Activated CD4-positive, alpha-beta memory T cell treated with anti-CD3 and anti-CD28 coated beads for 36 hours (primary cell): ENCODE measurements at regions not wholly inside any gene's neighbourhood (a gene's known extent, or its start where the extent isn't known, plus 50 kb on each side); places are given as distances from the start of the nearest gene placed in this dataset.
A peak's percentile ranks its signal among the peaks of the same experiment; 100 is the strongest.

Experiments used
- CTCF ChIA-PET: fragments of 350-600 bp; sonication (Branson Sonifier 250); formaldehyde crosslinking; loops from one replicate; lab custom pipeline; 2021; ENCODE audit warnings: antibody characterized with exemption, inconsistent platforms; lab: Charles Lee
- POLR2A ChIA-PET: fragments of 350-600 bp; sonication (Branson Sonifier 250); formaldehyde crosslinking; loops from one replicate; lab custom pipeline; 2021; ENCODE audit warnings: antibody characterized with exemption; lab: Charles Lee
- DNase-seq: peaks from one replicate; pipeline ENCODE4 v3.0.0-alpha.2; 2020
- H3K27ac Mint-ChIP-seq: one replicate; pipeline ENCODE4 v1.8.0; 2021; ENCODE audit warnings: mixed read lengths
- H3K27me3 Mint-ChIP-seq: one replicate; pipeline ENCODE4 v1.8.0; 2021; ENCODE audit warnings: mixed read lengths
- H3K36me3 Mint-ChIP-seq: one replicate; pipeline ENCODE4 v1.8.0; 2021; ENCODE audit warnings: mixed read lengths
- H3K4me1 Mint-ChIP-seq: one replicate; pipeline ENCODE4 v1.8.0; 2021; ENCODE audit warnings: low read depth, mixed read lengths
- H3K4me3 Mint-ChIP-seq: one replicate; pipeline ENCODE4 v1.8.0; 2021; ENCODE audit warnings: mild to moderate bottlenecking, mixed read lengths
- H3K9me3 Mint-ChIP-seq: one replicate; pipeline ENCODE4 v1.8.0; 2021; ENCODE audit warnings: mixed read lengths
- intact Hi-C: fragments of 100-400 bp; cut with micrococcal nuclease; formaldehyde crosslinking; loops from one replicate; pipeline ENCODE4 v1.15.1; 2023

- no peaks in the 10 kb centered on the region for H3K36me3 Mint-ChIP-seq
- no peak for DNase-seq
- POLR2A ChIA-PET = no interaction called here
- peaks cover 2% of the 10 kb centered on the region for H3K9me3 Mint-ChIP-seq
- intact Hi-C loops = no loop called here
- H3K4me1 Mint-ChIP-seq = no peaks in the 10 kb centered on the region
- no peak overlapping the region for H3K4me3 Mint-ChIP-seq
- H3K27me3 Mint-ChIP-seq = peaks cover 19% of the 10 kb centered on the region
- CTCF ChIA-PET = no interaction called here
- no peak overlapping the region for H3K27ac Mint-ChIP-seq
These were observed 68.7 kb upstream of the CHST15 start for GRCh38 chr10:124162136-124162535.

- no peak overlapping the region for H3K4me3 Mint-ChIP-seq
- intact Hi-C loops = no loop called here
- DNase-seq = no peak
- peaks cover 18% of the 10 kb centered on the region for H3K27me3 Mint-ChIP-seq
- peaks cover 2% of the 10 kb centered on the region for H3K9me3 Mint-ChIP-seq
- H3K36me3 Mint-ChIP-seq = no peaks in the 10 kb centered on the region
- H3K27ac Mint-ChIP-seq = no peak overlapping the region
- ChIA-PET CTCF (no interaction called here), POLR2A (no interaction called here)
- H3K4me1 Mint-ChIP-seq = no peaks in the 10 kb centered on the region
These were observed 68.2 kb upstream of the CHST15 start for GRCh38 chr10:124161601-124162000.

GRCh38 chr10:124160943-124161582 lies 67.7 kb upstream of the CHST15 start:
- Mint-ChIP-seq H3K36me3 (no peaks in the 10 kb centered on the region), H3K4me3 (no peak overlapping the region), H3K4me1 (no peaks in the 10 kb centered on the region), H3K27ac (no peak overlapping the region), H3K27me3 (peaks cover 18% of the 10 kb centered on the region), H3K9me3 (peaks cover 2% of the 10 kb centered on the region)
- intact Hi-C loops = no loop called here
- DNase-seq = no peak
- POLR2A ChIA-PET = no interaction called here
- CTCF ChIA-PET = no interaction called here

- H3K36me3 Mint-ChIP-seq = no peaks in the 10 kb centered on the region
- intact Hi-C loops = no loop called here
- H3K4me3 Mint-ChIP-seq = no peak overlapping the region
- H3K9me3 Mint-ChIP-seq = peaks cover 2% of the 10 kb centered on the region
- H3K27me3 Mint-ChIP-seq = peaks cover 18% of the 10 kb centered on the region
- H3K27ac Mint-ChIP-seq = no peak overlapping the region
- DNase-seq = no peak
- H3K4me1 Mint-ChIP-seq = no peaks in the 10 kb centered on the region
- POLR2A ChIA-PET = no interaction called here
- CTCF ChIA-PET = no interaction called here
These were observed 66.8 kb upstream of the CHST15 start for GRCh38 chr10:124160176-124160575.

- Mint-ChIP-seq H3K27me3 (peaks cover 12% of the 10 kb centered on the region), H3K9me3 (peaks cover 2% of the 10 kb centered on the region), H3K36me3 (no peaks in the 10 kb centered on the region), H3K4me1 (no peaks in the 10 kb centered on the region), H3K27ac (no peak overlapping the region), H3K4me3 (no peak overlapping the region)
- DNase-seq = no peak
- ChIA-PET CTCF (no interaction called here), POLR2A (no interaction called here)
- intact Hi-C loops = loop anchor here (10.0 kb wide), 1 partner anchor 164 kb away; no protein-coding TSS in a partner anchor
These were observed 65.8 kb upstream of the CHST15 start for GRCh38 chr10:124159153-124159552.

DNA sequence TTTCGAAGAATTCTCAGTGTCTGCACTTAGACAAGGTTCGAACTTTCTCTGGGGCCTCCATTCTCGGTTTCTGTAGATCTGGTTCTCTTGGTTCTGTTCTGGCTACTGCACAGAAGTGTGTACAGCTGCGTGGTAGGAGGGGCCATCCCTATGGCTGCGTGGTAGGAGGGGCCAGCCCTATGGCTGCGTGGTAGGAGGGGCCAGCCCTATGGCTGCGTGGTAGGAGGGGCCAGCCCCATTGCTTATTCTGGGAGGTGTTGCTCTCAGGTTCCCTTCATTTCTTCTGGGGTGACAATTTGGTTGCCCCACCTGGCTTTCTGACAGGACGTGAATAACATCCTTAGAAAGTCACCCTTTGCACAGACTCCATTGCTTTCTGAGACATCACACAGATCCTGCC lies 65.2 kb upstream of the CHST15 start:
- intact Hi-C loops = loop anchor here (10.0 kb wide), 1 partner anchor 164 kb away; no protein-coding TSS in a partner anchor
- Mint-ChIP-seq H3K36me3 (no peaks in the 10 kb centered on the region), H3K27me3 (peaks cover 12% of the 10 kb centered on the region), H3K4me1 (no peaks in the 10 kb centered on the region), H3K9me3 (peaks cover 2% of the 10 kb centered on the region), H3K27ac (no peak overlapping the region), H3K4me3 (no peak overlapping the region)
- POLR2A ChIA-PET = no interaction called here
- DNase-seq = no peak
- CTCF ChIA-PET = no interaction called here

- POLR2A ChIA-PET = no interaction called here
- Mint-ChIP-seq H3K4me1 (no peaks in the 10 kb centered on the region), H3K36me3 (no peaks in the 10 kb centered on the region), H3K27me3 (peaks cover 12% of the 10 kb centered on the region), H3K9me3 (peaks cover 2% of the 10 kb centered on the region), H3K4me3 (no peak overlapping the region), H3K27ac (no peak overlapping the region)
- no peak for DNase-seq
- CTCF ChIA-PET = no interaction called here
- intact Hi-C loops = loop anchor here (10.0 kb wide), 1 partner anchor 162 kb away; no protein-coding TSS in a partner anchor
These were observed 63.9 kb upstream of the CHST15 start for GRCh38 chr10:124157271-124157681.

- POLR2A ChIA-PET = no interaction called here
- Mint-ChIP-seq H3K9me3 (peaks cover 2% of the 10 kb centered on the region), H3K27me3 (peaks cover 9% of the 10 kb centered on the region), H3K4me1 (no peaks in the 10 kb centered on the region), H3K36me3 (no peaks in the 10 kb centered on the region), H3K27ac (no peak overlapping the region), H3K4me3 (no peak overlapping the region)
- CTCF ChIA-PET = interaction anchor here (1.2 kb wide), 1 partner anchor 247 kb away, joined by 3 read pairs; no protein-coding TSS in a partner anchor
- intact Hi-C loops = loop anchor here (10.0 kb wide), 1 partner anchor 162 kb away; no protein-coding TSS in a partner anchor
- DNase-seq = no peak
These were observed 63.3 kb upstream of the CHST15 start for GRCh38 chr10:124156524-124157260.

- DNase-seq = no peak
- POLR2A ChIA-PET = no interaction called here
- H3K9me3 Mint-ChIP-seq = peaks cover 2% of the 10 kb centered on the region
- no peak overlapping the region for H3K4me3 Mint-ChIP-seq
- CTCF ChIA-PET = interaction anchor here (1.2 kb wide), 1 partner anchor 248 kb away, joined by 3 read pairs; no protein-coding TSS in a partner anchor
- H3K27ac Mint-ChIP-seq = peak overlapping the region; percentile 1
- no peaks in the 10 kb centered on the region for H3K4me1 Mint-ChIP-seq
- intact Hi-C loops = loop anchor here (10.0 kb wide), 1 partner anchor 161 kb away; no protein-coding TSS in a partner anchor
- no peaks in the 10 kb centered on the region for H3K36me3 Mint-ChIP-seq
- peaks cover 4% of the 10 kb centered on the region for H3K27me3 Mint-ChIP-seq
These were observed 62.5 kb upstream of the CHST15 start for GRCh38 chr10:124155781-124156435.

- H3K27me3 Mint-ChIP-seq = no peaks in the 10 kb centered on the region
- H3K27ac Mint-ChIP-seq = no peak overlapping the region
- H3K9me3 Mint-ChIP-seq = peaks cover 2% of the 10 kb centered on the region
- H3K36me3 Mint-ChIP-seq = no peaks in the 10 kb centered on the region
- CTCF ChIA-PET = no interaction called here
- no peak overlapping the region for H3K4me3 Mint-ChIP-seq
- intact Hi-C loops = loop anchor here (10.0 kb wide), 1 partner anchor 158 kb away; no protein-coding TSS in a partner anchor
- POLR2A ChIA-PET = no interaction called here
- H3K4me1 Mint-ChIP-seq = no peaks in the 10 kb centered on the region
- peak; percentile 67 for DNase-seq
These were observed 59.8 kb upstream of the CHST15 start for GRCh38 chr10:124153023-124153826.

GRCh38 chr10:124152139-124153022 lies 59.0 kb upstream of the CHST15 start:
- intact Hi-C loops = loop anchor here (10.0 kb wide), 1 partner anchor 158 kb away; no protein-coding TSS in a partner anchor
- no peaks in the 10 kb centered on the region for H3K27me3 Mint-ChIP-seq
- CTCF ChIA-PET = no interaction called here
- H3K4me1 Mint-ChIP-seq = no peaks in the 10 kb centered on the region
- no peak overlapping the region for H3K27ac Mint-ChIP-seq
- POLR2A ChIA-PET = interaction anchor here (0.6 kb wide), 1 partner anchor 21 kb away, joined by 3 read pairs; no protein-coding TSS in a partner anchor
- DNase-seq = no peak
- H3K9me3 Mint-ChIP-seq = no peaks in the 10 kb centered on the region
- H3K4me3 Mint-ChIP-seq = no peak overlapping the region
- no peaks in the 10 kb centered on the region for H3K36me3 Mint-ChIP-seq
